ENCODE measurements at regions not wholly inside any gene's neighbourhood (a gene's known extent, or its start where the extent isn't known, plus 50 kb on each side); places are given as distances from the start of the nearest gene placed in this dataset.

- TF ChIP-seq CTCF (IDR thresholded peaks at IDR 0.05; ENCODE audit: poor library complexity) (no peak), EZH2phosphoT487 (IDR thresholded peaks at IDR 0.05; ENCODE audit: low read depth, severe bottlenecking, unreplicated experiment) (no peak), EZH2 (IDR thresholded peaks at IDR 0.05; ENCODE audit: borderline replicate concordance) (no peak)
Observed at GRCh38 chr5:148719605-148720004, 65.3 kb upstream of the HTR4 start.

Data from hepatocyte (in vitro differentiated cells).